22Rv1 (cell line): ENCODE measurements at regions not wholly inside any gene's neighbourhood (a gene's known extent, or its start where the extent isn't known, plus 50 kb on each side); places are given as distances from the start of the nearest gene placed in this dataset.

Experiments
- CTCF ChIP-seq: fragments of 450-650 bp; IDR thresholded peaks from 2 replicates; pipeline ENCODE4 v1.5.1; 2017; ENCODE audit warnings: mild to moderate bottlenecking
- ZFX ChIP-seq: fragments of 450-650 bp; IDR thresholded peaks from 2 replicates; pipeline ENCODE4 v1.6.1; 2017; ENCODE audit warnings: antibody characterized with exemption, borderline replicate concordance

GRCh38 chr19:5255602-5256231, 84.9 kb downstream of the PTPRS start:
- TF ChIP-seq CTCF (no peak), ZFX (no peak)
